ENCODE measurements at regions not wholly inside any gene's neighbourhood (a gene's known extent, or its start where the extent isn't known, plus 50 kb on each side); places are given as distances from the start of the nearest gene placed in this dataset.

GRCh38 chr1:232278925-232279324 is 351.0 kb downstream of the SIPA1L2 start:
- H3K27ac ChIP-seq (ENCODE audit: extremely low read depth, low read depth, low read length) = no peak overlapping the region
- 0% methylated on average over 1 of the region's 1 CpG for WGBS (ENCODE audit: insufficient coverage, low coverage, missing lambda C conversion rate)
- no peaks in the 10 kb centered on the region for H3K9me1 ChIP-seq (ENCODE audit: control insufficient read depth, insufficient read depth, low read length)
- ATAC-seq (no peak), FAIRE-seq (no peak), DNase-seq (ENCODE audit: extremely low read depth in 1 of 4, low spot score in 3 of 4) (no peak)
- no peaks in the 10 kb centered on the region for H3K27me3 ChIP-seq (ENCODE audit: control insufficient read depth in 2 of 2, insufficient read depth in 2 of 2, low read length in 2 of 2)
- POLR2A ChIA-PET = no interaction called here
- in situ Hi-C loops (cut with MboI) = no loop called here
- no peaks in the 10 kb centered on the region for H4K20me1 ChIP-seq (replicated peaks; ENCODE audit: control insufficient read depth, insufficient read depth, low read length)
- TF ChIP-seq SRSF3 (IDR thresholded peaks at IDR 0.05; ENCODE audit: insufficient read depth, low read length) (no peak), ZBTB2 (IDR thresholded peaks at IDR 0.05) (no peak), THRB (CRISPR knock-in tag; conservative IDR thresholded peaks at IDR 0.05) (no peak), MCM3 (IDR thresholded peaks at IDR 0.05) (no peak), SLC30A9 (CRISPR knock-in tag; IDR thresholded peaks at IDR 0.05) (no peak), PREB (CRISPR knock-in tag; IDR thresholded peaks at IDR 0.05) (no peak), E2F3 (CRISPR knock-in tag; IDR thresholded peaks at IDR 0.05) (no peak), THAP7 (CRISPR knock-in tag; IDR thresholded peaks at IDR 0.05) (no peak), EHMT2 (IDR thresholded peaks at IDR 0.05) (no peak), LARP7 (IDR thresholded peaks at IDR 0.05) (no peak), GTF2F1 (IDR thresholded peaks at IDR 0.05; ENCODE audit: low read depth, low read length) (no peak), PRPF4 (IDR thresholded peaks at IDR 0.05; ENCODE audit: insufficient read depth, low read depth, low read length, poor library complexity, severe bottlenecking) (no peak), GTF2B (IDR thresholded peaks at IDR 0.05; ENCODE audit: extremely low read depth, insufficient read length) (no peak), CBFA2T2 (conservative IDR thresholded peaks at IDR 0.05) (no peak), KDM4B (IDR thresholded peaks at IDR 0.05; ENCODE audit: borderline replicate concordance in 2 of 2, low read depth in 1 of 2) (no peak), SIRT6 (IDR thresholded peaks at IDR 0.05; ENCODE audit: low read depth, low read length) (no peak)
- H2AFZ ChIP-seq (ENCODE audit: low read depth, low read length) = no peak overlapping the region
- intact Hi-C loops (cut with micrococcal nuclease) = no loop called here
- H3K4me3 ChIP-seq = no peak overlapping the region
- no TSS peak for BruUV-seq (replicated peaks)
- CTCF ChIA-PET (ENCODE audit: low intra/inter-chr PET ratio) = no interaction called here
- H3K79me2 ChIP-seq (ENCODE audit: control insufficient read depth, insufficient read depth, low read length) = no peaks in the 10 kb centered on the region
- no peaks in the 10 kb centered on the region for H3K36me3 ChIP-seq (ENCODE audit: control insufficient read depth, insufficient read depth, low read length)
- H3K4me2 ChIP-seq (ENCODE audit: insufficient read depth, low read length) = no peak overlapping the region
- H3K9me3 ChIP-seq (replicated peaks; ENCODE audit: control insufficient read depth, insufficient read depth, low read depth, low read length) = no peaks in the 10 kb centered on the region
- no peak overlapping the region for H3K9ac ChIP-seq (ENCODE audit: insufficient read depth in 1 of 2, low read depth in 2 of 2, low read length in 2 of 2)
- no peaks in the 10 kb centered on the region for H3K4me1 ChIP-seq (replicated peaks in 1 of 2; ENCODE audit: control insufficient read depth in 2 of 2, insufficient read depth in 2 of 2, low read length in 2 of 2)

Data from K562 (cell line).